ENCODE measurements at regions not wholly inside any gene's neighbourhood (a gene's known extent, or its start where the extent isn't known, plus 50 kb on each side); places are given as distances from the start of the nearest gene placed in this dataset.

DNA sequence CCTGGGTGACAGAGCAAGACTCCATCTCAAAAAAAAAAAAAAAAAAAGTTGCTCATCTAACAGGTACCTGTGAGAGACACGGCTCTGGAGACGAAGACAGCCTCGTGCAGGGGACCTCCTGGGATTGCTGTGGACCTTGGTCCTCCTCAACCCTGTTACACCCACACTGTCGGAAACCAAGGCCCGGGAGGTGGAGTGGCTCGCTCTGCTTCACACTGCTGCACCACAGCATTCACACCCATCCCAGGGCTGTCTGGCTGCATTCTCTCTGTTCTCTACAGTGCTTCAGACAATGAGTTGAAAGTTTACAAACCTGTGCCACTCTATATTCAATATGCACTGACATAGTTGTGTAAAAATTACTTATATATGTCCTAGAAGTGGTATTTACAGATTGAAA lies 101.0 kb upstream of the TNS3 start:
- dilution Hi-C loops (cut with HindIII; ENCODE audit: low sequenced_read_pairs, unreplicated experiment), result no loop called here
- Histone ChIP-seq H4K20me1 (ENCODE audit: insufficient read depth, low read length) (no peaks in the 10 kb centered on the region), H2BK5ac (ENCODE audit: low read depth, low read length, poor library complexity, severe bottlenecking) (no peak overlapping the region), H3K4me2 (ENCODE audit: low read depth, low read length) (no peak overlapping the region), H2AFZ (replicated peaks; ENCODE audit: low read length, poor library complexity) (peak overlapping the region; percentile 32), H3K27me3 (ENCODE audit: control insufficient read depth, insufficient read depth, low read length) (no peaks in the 10 kb centered on the region), H3K14ac (replicated peaks; ENCODE audit: low read depth, low read length) (no peak overlapping the region), H3K56ac (ENCODE audit: extremely low read depth, insufficient read depth, low read length) (no peak overlapping the region; the same call in 1 of the 2 replicates), H3K4ac (ENCODE audit: low read depth, low read length) (peak overlapping the region; percentile 24; the same call in 1 of the 2 replicates), H2AK5ac (ENCODE audit: low read depth, low read length) (no peak overlapping the region), H3K9me3 (ENCODE audit: control insufficient read depth, insufficient read depth, low read length) (no peaks in the 10 kb centered on the region), H3K9ac (ENCODE audit: low read depth, low read length) (no peak overlapping the region), H3K23ac (ENCODE audit: low read depth, low read length) (no peak overlapping the region), H3K36me3 (ENCODE audit: control insufficient read depth, insufficient read depth, low read length) (no peaks in the 10 kb centered on the region), H3K4me1 (ENCODE audit: control insufficient read depth, insufficient read depth, low read length) (peaks cover 1% of the 10 kb centered on the region; the same call in 1 of the 2 replicates), H3K18ac (ENCODE audit: low read depth, low read length) (no peak overlapping the region), H3K9me1 (ENCODE audit: insufficient read depth, low read length) (no peaks in the 10 kb centered on the region), H2BK15ac (ENCODE audit: low read depth, low read length) (no peak overlapping the region), H3K4me3 (ENCODE audit: insufficient read depth, low read depth, low read length) (no peak overlapping the region), H3K27ac (ENCODE audit: insufficient read depth, low read length) (no peak overlapping the region), H2BK120ac (ENCODE audit: low read depth, low read length) (no peak overlapping the region), H4K5ac (ENCODE audit: low read depth, low read length) (no peak overlapping the region), H3K79me1 (ENCODE audit: low read depth in 1 of 2, low read length in 2 of 2) (no peaks in the 10 kb centered on the region), H2BK20ac (ENCODE audit: low read depth, low read length) (no peak overlapping the region), H2AK9ac (replicated peaks; ENCODE audit: low read depth, low read length, poor library complexity) (no peak overlapping the region), H4K8ac (ENCODE audit: low read depth in 2 of 2, low read length in 2 of 2) (no peak overlapping the region), H4K91ac (ENCODE audit: insufficient read depth, low read depth, low read length) (no peak overlapping the region)
- no TSS peak for BruUV-seq (replicated peaks)
- ChIA-PET CTCF (no interaction called here), POLR2A (ENCODE audit: unreplicated experiment) (no interaction called here)
- in situ Hi-C loops (cut with MboI; ENCODE audit: low sequenced_read_pairs), result no loop called here
- DNase-seq (no peak), ATAC-seq (ENCODE audit: low read depth) (no peak)
- no CpG with 5 or more reads among the region's 6 CpGs for WGBS, 2 experiments (ENCODE audit: extremely low coverage in 2 of 2, insufficient read length in 1 of 2)
- intact Hi-C loops (cut with micrococcal nuclease), result no loop called here
- no peak for TF ChIP-seq MAFK (IDR thresholded peaks at IDR 0.05; ENCODE audit: low read depth, low read length)
- TF ChIP-seq MXI1 (IDR thresholded peaks at IDR 0.05; ENCODE audit: borderline replicate concordance, low read depth, low read length), result no peak
- no peak for TF ChIP-seq RAD21 (IDR thresholded peaks at IDR 0.05; ENCODE audit: low read length)
- TF ChIP-seq CEBPB (IDR thresholded peaks at IDR 0.05; ENCODE audit: low read depth, low read length), result no peak
- no peak for TF ChIP-seq CHD1 (IDR thresholded peaks at IDR 0.05; ENCODE audit: low read depth, low read length)
- no peak for TF ChIP-seq RFX5 (IDR thresholded peaks at IDR 0.05; ENCODE audit: low read depth, low read length)
- no peak for TF ChIP-seq NFE2L2 (IDR thresholded peaks at IDR 0.05; ENCODE audit: low read depth, low read length)
- no peak for TF ChIP-seq SMC3 (IDR thresholded peaks at IDR 0.05; ENCODE audit: low read depth, low read length)
- TF ChIP-seq CTCF (conservative IDR thresholded peaks at IDR 0.05; ENCODE audit: low read depth, low read length), result no peak
- TF ChIP-seq FOS (IDR thresholded peaks at IDR 0.05; ENCODE audit: low read depth, low read length), result no peak
- TF ChIP-seq ELK1 (IDR thresholded peaks at IDR 0.05; ENCODE audit: borderline replicate concordance, low read depth, low read length), result no peak
- TF ChIP-seq RCOR1 (IDR thresholded peaks at IDR 0.05; ENCODE audit: insufficient replicate concordance, low read length), result no peak
- TF ChIP-seq POLR2A (IDR thresholded peaks at IDR 0.05; ENCODE audit: low read depth, low read length), result no peak
- no peak for TF ChIP-seq BHLHE40 (IDR thresholded peaks at IDR 0.05; ENCODE audit: low read depth, low read length)
- no peak for TF ChIP-seq MAZ (IDR thresholded peaks at IDR 0.05; ENCODE audit: borderline replicate concordance, low read depth, low read length)
- no peak for TF ChIP-seq USF2 (IDR thresholded peaks at IDR 0.05; ENCODE audit: low read depth, low read length)
